ENCODE measurements at regions not wholly inside any gene's neighbourhood (a gene's known extent, or its start where the extent isn't known, plus 50 kb on each side); places are given as distances from the start of the nearest gene placed in this dataset.

DNA sequence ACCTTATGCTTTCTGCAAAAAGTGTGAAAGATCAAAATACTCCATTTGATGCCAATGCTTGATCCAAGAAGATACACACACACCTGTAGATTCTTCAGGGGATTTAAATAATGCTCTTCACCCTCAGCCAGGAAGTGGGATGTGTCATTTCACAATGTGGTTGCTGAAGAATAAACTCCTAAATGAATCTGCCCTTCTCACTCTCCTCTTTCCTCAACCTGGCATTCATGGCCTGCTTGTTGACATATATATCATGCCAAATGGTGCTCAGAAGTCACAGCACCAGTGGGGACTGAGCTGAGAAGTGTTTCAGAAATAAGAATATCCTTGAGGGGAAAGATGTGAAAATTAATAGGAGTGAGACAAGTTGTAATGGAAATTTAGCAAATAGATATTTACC is 146.6 kb upstream of the ARHGEF26 start:
- TF ChIP-seq CTCF (IDR thresholded peaks at IDR 0.05) (no peak), EZH2 (IDR thresholded peaks at IDR 0.05) (no peak)
